ENCODE measurements at regions not wholly inside any gene's neighbourhood (a gene's known extent, or its start where the extent isn't known, plus 50 kb on each side); places are given as distances from the start of the nearest gene placed in this dataset.
"Not testable (repeated sequence)": the region's sequence is repeated elsewhere in the genome, so short reads cannot be mapped to it uniquely, and the experiment has no call there.

DNA sequence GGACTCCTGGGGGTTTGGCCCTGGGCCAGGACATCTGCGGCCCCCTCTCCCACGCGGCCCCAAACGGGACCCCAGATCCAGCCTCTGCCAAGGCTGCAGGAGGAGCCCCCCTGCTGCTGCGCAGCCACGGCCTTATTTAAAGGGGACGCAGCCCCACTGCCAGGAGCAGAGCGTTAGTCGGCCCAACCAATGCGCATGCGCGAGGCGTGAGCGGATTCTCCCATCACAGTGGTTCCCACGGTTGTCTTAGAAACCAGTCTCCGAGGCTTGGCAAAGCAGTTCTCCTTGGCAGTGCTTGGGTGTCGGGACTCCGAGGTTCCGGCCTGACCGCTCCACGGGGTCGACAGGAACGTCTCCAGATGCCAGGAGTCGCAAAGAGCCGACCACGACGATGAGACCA, 288.3 kb upstream of the ZNF337 start:
- Histone ChIP-seq H3K4me3 (ENCODE audit: low read depth, low read length) (no peak overlapping the region), H3K36me3 (ENCODE audit: control insufficient read depth, insufficient read depth, low read length) (no peaks in the 10 kb centered on the region), H3K27me3 (ENCODE audit: control insufficient read depth, insufficient read depth, low read length) (peaks cover 2% of the 10 kb centered on the region)
- TF ChIP-seq, protein P1, sequence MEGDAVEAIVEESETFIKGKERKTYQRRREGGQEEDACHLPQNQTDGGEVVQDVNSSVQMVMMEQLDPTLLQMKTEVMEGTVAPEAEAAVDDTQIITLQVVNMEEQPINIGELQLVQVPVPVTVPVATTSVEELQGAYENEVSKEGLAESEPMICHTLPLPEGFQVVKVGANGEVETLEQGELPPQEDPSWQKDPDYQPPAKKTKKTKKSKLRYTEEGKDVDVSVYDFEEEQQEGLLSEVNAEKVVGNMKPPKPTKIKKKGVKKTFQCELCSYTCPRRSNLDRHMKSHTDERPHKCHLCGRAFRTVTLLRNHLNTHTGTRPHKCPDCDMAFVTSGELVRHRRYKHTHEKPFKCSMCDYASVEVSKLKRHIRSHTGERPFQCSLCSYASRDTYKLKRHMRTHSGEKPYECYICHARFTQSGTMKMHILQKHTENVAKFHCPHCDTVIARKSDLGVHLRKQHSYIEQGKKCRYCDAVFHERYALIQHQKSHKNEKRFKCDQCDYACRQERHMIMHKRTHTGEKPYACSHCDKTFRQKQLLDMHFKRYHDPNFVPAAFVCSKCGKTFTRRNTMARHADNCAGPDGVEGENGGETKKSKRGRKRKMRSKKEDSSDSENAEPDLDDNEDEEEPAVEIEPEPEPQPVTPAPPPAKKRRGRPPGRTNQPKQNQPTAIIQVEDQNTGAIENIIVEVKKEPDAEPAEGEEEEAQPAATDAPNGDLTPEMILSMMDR (IDR thresholded peaks at IDR 0.05; ENCODE audit: insufficient read depth, low read length, severe bottlenecking): no peak
- DNase-seq (ENCODE audit: low read depth) (no peak), FAIRE-seq (no peak)

DNA sequence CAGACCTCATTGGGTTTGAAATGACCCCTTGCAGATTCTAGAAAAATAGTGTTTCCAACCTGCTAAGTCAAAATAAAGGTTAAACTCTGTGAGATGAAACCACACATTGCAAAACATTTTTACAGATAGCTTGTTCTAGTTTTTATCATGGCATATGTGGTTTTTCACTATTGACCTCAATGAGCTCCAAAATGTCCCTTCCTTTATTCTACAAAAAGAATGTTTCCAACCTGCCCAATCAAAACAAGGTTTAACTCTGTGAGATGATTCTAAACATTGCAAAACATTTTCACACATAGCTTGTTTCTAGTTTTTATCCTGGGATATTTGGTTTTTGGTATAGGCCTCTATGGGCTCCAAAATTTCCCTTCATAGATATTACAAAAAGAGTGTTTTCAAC, 286.0 kb upstream of the ZNF337 start:
- H3K27me3 ChIP-seq (ENCODE audit: control insufficient read depth, insufficient read depth, low read length); H3K36me3 ChIP-seq (ENCODE audit: control insufficient read depth, insufficient read depth, low read length); FAIRE-seq; DNase-seq (ENCODE audit: low read depth); H3K4me3 ChIP-seq (ENCODE audit: low read depth, low read length): not testable (repeated sequence)

DNA sequence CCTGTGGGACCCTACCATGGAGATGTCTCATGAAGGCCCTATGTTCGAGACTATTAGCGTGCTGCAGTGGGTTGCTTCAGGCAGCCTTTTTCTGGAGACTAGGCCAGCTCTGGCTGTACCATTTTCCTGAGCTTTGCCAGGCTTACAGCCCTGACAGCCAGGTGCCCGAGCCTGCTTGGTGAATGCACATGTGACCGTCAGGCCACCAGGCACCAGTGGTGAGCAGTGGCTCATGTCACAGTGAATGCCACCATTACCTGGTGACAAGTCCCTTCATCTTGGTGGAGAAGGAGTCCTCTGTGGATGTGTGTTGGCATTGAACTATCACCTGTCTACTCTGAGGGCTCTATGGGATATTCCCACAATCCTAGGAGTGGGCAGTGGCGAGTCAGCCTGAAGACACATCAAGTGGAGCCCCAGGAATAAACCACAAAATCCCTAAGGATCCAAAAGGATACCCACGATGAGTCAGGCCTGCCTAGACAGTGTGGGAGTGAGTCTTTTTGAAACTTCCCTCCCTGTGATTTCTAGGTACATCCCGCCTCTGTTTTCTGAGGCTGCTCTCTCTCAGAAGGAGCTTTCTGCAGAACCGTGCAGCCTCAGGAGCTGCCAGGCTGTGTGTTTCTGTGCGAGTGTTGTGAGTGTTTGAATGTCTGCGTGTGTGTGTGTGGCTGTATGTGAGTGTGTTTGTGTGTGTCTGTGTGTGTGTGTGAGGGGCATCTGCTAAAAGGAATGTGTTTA, 282.0 kb upstream of the ZNF337 start:
- not testable (repeated sequence) for H3K27me3 ChIP-seq (ENCODE audit: control insufficient read depth, insufficient read depth, low read length); H3K36me3 ChIP-seq (ENCODE audit: control insufficient read depth, insufficient read depth, low read length); H3K4me3 ChIP-seq (ENCODE audit: low read depth, low read length)
- peak; percentile 5 for DNase-seq (ENCODE audit: low read depth)
- FAIRE-seq: peak; percentile 75

DNA sequence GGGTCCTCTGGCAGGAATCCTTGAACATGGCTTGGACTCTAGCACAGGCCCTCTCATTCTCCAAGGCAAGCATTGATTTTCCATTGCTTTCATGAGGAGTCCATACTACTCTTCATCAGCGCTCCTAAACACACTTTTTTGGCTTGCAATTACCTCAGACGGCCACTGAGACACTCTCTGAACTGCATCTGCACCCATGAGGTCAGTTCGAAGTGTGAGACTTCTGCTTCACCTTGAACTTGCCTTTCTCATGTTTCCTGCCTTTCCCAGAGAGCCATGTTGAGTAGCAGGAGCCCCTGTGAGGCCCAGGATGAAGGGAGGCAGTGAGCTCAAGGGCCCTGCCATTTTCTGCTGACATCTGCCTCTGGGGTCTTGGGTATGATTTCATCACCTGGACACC, 279.2 kb upstream of the ZNF337 start:
- not testable (repeated sequence) for H3K27me3 ChIP-seq (ENCODE audit: control insufficient read depth, insufficient read depth, low read length); FAIRE-seq; H3K36me3 ChIP-seq (ENCODE audit: control insufficient read depth, insufficient read depth, low read length); H3K4me3 ChIP-seq (ENCODE audit: low read depth, low read length); DNase-seq (ENCODE audit: low read depth)

DNA sequence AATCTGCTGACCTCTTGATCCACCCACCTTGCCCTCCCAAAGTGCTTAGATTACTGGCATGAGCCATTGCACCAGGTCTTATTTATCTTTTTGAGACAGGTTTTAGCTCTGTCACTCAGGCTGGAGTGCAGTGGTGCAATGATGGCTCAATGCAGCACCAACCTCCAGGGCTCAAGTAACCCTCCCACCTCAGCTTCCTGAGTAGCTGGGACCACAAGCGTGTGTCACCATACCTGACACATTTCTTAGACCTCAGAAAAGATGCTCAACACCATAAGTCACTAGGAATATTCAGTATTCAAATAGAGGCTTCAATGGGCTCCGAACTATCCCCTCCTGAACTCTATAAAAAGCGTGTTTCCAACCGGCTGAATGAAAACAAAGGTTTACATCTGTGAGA, 268.6 kb upstream of the ZNF337 start:
- H3K4me3 ChIP-seq (ENCODE audit: low read depth, low read length); FAIRE-seq; H3K36me3 ChIP-seq (ENCODE audit: control insufficient read depth, insufficient read depth, low read length); DNase-seq (ENCODE audit: low read depth); H3K27me3 ChIP-seq (ENCODE audit: control insufficient read depth, insufficient read depth, low read length): not testable (repeated sequence)

DNA sequence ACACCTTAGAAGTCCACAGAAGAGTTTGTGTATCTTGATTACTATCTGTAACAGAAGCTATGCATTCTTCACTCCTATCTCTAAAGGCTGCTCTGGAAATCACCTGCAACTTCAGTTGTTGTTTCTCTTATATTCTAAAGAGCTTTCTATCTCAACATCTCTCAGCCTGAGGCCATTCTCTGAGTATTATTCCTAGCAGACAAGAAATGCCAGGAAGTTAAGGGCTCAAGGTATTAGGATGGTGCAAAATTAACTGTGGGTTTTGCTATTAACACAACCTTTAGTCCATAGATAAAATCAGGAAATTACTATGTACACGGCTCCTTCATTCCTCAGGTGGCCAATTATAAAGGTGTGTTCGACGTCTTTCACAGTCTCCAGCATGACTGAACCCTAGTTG, 257.2 kb upstream of the ZNF337 start:
- H3K36me3 ChIP-seq (ENCODE audit: control insufficient read depth, insufficient read depth, low read length); FAIRE-seq; H3K4me3 ChIP-seq (ENCODE audit: low read depth, low read length); H3K27me3 ChIP-seq (ENCODE audit: control insufficient read depth, insufficient read depth, low read length); DNase-seq (ENCODE audit: low read depth): not testable (repeated sequence)

DNA sequence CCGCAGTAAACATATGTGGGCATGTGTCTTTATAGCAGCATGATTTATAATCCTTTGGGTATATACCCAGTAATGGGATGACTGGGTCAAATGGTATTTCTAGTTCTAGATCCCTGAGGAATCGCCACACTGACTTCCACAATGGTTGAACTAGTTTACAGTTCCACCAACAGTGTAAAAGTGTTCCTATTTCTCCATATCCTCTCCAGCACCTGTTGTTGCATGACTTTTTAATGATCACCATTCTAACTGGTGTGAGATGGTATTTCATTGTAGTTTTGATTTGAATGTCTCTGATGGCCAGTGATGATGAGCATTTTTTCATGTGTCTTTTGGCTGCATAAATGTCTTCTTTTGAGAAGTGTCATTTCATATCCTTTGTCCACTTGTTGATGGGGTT, 238.6 kb upstream of the ZNF337 start:
- FAIRE-seq; H3K4me3 ChIP-seq (ENCODE audit: low read depth, low read length); DNase-seq (ENCODE audit: low read depth); H3K27me3 ChIP-seq (ENCODE audit: control insufficient read depth, insufficient read depth, low read length); H3K36me3 ChIP-seq (ENCODE audit: control insufficient read depth, insufficient read depth, low read length): not testable (repeated sequence)

DNA sequence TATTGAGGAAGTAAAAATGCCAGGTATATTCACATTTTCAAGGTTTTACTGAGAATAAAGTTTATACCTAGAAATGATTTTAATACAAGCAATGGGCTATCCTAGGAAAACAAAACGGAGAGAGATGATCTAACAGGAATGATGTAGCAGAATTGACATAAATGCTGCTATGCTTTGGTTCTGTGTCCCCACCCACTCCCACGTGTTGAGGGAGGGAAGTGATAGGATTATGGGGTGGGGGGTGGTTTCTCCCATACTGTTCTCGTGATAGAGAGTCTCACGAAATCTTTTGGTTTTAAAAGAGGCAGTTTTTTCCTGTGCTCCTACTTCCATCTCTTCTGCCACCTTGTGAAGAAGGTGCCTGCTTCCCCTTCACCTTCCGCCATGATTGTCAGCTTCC, 236.2 kb upstream of the ZNF337 start:
- DNase-seq (ENCODE audit: low read depth); H3K27me3 ChIP-seq (ENCODE audit: control insufficient read depth, insufficient read depth, low read length); H3K4me3 ChIP-seq (ENCODE audit: low read depth, low read length); H3K36me3 ChIP-seq (ENCODE audit: control insufficient read depth, insufficient read depth, low read length); FAIRE-seq: not testable (repeated sequence)

DNA sequence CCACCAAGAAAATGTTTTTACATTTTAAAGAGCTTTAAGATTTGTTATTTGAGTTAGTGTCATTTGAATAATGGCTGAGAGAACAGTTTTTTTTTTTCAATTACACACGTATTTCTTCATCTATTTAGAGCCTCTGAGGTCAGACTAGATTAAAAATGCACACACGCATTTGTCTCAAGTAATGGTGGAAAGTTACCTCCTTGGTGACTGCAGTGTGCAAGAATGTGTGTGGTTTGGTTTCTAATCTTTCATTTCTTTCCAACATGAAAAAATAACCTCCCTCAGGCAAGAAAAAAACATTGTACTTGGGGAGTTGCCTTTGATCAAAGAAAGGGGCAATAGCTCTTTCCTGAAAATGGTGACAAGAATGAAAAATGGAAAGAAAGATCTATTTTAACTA, 235.5 kb upstream of the ZNF337 start:
- not testable (repeated sequence) for H3K4me3 ChIP-seq (ENCODE audit: low read depth, low read length); H3K36me3 ChIP-seq (ENCODE audit: control insufficient read depth, insufficient read depth, low read length); H3K27me3 ChIP-seq (ENCODE audit: control insufficient read depth, insufficient read depth, low read length); FAIRE-seq
- peak; percentile 84 for DNase-seq (ENCODE audit: low read depth)

DNA sequence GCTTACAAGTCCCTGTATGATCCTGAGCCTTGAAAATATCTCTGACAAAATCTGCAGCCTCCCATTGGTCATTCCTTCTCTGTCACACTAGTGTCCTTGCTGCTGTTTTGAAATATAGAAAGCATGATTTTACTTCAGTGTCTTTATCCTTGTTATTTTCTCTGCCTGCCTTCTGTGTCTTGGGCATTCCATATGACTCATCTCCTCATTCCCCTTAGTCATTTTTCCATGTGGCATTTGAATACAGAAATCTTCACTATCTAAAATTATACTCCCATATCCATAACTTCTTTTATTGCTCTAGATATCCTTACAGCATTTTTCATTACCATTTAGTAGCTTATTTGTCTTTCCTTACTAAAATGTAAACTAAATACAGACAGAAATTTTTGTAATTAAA, 205.7 kb upstream of the ZNF337 start:
- not testable (repeated sequence) for H3K27me3 ChIP-seq (ENCODE audit: control insufficient read depth, insufficient read depth, low read length); H3K36me3 ChIP-seq (ENCODE audit: control insufficient read depth, insufficient read depth, low read length); H3K4me3 ChIP-seq (ENCODE audit: low read depth, low read length); FAIRE-seq
- DNase-seq (ENCODE audit: low read depth): peak; percentile 56

DNA sequence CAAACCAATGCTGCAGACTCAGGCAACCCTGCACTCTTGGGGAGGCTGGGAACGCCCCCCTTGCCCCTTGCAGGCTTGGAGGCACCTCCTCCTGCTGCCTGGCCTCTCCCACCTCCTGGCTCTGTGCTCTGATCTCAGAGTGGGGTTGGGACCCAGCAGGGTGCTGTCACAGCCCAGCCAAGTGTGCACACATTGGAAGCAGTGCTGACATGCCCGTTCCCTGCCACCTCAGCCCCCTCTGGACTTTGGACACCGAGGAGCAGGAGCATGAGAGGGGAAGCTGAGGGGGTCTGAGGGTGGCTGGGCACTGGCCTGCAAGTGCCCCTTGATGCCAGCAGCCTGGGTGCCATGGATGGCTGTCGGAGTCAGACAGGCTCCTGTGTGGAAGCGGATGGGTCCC, 202.0 kb upstream of the ZNF337 start:
- not testable (repeated sequence) for H3K4me3 ChIP-seq (ENCODE audit: low read depth, low read length); FAIRE-seq

DNA sequence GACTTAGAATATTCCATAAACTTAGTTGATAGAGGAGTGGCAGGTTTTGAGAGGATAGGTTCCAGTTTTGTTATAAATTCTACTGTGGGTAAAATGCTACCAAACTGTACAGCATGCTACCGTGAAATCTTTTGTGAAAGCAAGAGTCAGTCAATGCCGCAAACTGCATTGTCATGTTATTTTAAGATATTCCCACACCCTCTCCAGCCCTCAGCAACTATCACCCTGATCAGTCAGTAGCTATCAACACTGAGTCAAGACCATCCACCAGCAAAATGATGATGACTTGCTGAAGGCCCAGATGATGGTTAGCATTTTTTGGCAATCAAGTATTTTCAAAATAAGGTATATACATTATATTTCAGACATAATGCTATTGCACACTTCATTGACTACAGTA, 182.4 kb upstream of the ZNF337 start:
- not testable (repeated sequence) for FAIRE-seq; H3K4me3 ChIP-seq (ENCODE audit: low read depth, low read length)

More for the DNA sequence above, 202.0 kb upstream of the ZNF337 start:
- DNase-seq (ENCODE audit: low read depth); H3K27me3 ChIP-seq (ENCODE audit: control insufficient read depth, insufficient read depth, low read length); H3K36me3 ChIP-seq (ENCODE audit: control insufficient read depth, insufficient read depth, low read length): not testable (repeated sequence)

DNA sequence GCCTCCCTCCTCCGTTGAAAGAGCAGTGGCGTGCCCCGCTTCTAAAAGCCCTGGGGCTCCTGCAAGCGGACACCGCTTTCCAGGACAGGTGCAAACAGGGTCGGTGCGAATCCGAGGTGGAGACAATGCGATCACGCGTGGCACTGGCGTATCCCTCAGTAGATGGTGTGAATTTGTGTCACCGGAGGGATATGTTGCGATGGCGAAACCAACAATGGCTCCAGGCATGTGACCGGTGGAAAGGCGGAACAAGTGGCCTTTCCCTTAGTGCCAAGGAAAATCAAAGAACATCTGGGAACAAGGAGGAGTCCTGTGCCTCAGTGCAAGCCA, 172.0 kb upstream of the ZNF337 start:
- not testable (repeated sequence) for FAIRE-seq; DNase-seq (ENCODE audit: low read depth); H3K36me3 ChIP-seq (ENCODE audit: control insufficient read depth, insufficient read depth, low read length); H3K27me3 ChIP-seq (ENCODE audit: control insufficient read depth, insufficient read depth, low read length)
- H3K4me3 ChIP-seq (ENCODE audit: low read depth, low read length): peak overlapping the region; percentile 40

More for the DNA sequence above, 182.4 kb upstream of the ZNF337 start:
- H3K27me3 ChIP-seq (ENCODE audit: control insufficient read depth, insufficient read depth, low read length); DNase-seq (ENCODE audit: low read depth); H3K36me3 ChIP-seq (ENCODE audit: control insufficient read depth, insufficient read depth, low read length): not testable (repeated sequence)
